ENCODE measurements at regions not wholly inside any gene's neighbourhood (a gene's known extent, or its start where the extent isn't known, plus 50 kb on each side); places are given as distances from the start of the nearest gene placed in this dataset.

DNA sequence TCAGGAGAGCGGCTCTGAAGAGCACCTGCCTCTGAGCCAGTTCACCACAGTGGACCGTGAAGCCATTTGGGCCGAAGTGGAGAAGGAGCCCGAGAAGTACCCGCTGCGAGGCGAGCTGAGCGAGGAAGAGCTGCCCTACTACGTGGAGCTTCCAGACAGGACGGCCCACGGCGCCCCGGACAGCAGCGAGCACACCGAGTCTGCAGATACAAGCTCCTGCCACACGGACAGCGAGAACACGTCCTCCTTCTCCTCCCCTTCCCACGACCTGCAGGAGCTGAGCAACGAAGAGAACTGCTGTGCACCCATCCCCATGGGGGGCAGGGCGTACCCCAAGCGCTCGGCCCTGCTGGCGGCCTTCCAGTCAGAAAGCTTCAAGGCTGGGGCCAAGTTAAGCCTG is 74.9 kb upstream of the MORC3 start (continued):
- TF ChIP-seq, protein P1, sequence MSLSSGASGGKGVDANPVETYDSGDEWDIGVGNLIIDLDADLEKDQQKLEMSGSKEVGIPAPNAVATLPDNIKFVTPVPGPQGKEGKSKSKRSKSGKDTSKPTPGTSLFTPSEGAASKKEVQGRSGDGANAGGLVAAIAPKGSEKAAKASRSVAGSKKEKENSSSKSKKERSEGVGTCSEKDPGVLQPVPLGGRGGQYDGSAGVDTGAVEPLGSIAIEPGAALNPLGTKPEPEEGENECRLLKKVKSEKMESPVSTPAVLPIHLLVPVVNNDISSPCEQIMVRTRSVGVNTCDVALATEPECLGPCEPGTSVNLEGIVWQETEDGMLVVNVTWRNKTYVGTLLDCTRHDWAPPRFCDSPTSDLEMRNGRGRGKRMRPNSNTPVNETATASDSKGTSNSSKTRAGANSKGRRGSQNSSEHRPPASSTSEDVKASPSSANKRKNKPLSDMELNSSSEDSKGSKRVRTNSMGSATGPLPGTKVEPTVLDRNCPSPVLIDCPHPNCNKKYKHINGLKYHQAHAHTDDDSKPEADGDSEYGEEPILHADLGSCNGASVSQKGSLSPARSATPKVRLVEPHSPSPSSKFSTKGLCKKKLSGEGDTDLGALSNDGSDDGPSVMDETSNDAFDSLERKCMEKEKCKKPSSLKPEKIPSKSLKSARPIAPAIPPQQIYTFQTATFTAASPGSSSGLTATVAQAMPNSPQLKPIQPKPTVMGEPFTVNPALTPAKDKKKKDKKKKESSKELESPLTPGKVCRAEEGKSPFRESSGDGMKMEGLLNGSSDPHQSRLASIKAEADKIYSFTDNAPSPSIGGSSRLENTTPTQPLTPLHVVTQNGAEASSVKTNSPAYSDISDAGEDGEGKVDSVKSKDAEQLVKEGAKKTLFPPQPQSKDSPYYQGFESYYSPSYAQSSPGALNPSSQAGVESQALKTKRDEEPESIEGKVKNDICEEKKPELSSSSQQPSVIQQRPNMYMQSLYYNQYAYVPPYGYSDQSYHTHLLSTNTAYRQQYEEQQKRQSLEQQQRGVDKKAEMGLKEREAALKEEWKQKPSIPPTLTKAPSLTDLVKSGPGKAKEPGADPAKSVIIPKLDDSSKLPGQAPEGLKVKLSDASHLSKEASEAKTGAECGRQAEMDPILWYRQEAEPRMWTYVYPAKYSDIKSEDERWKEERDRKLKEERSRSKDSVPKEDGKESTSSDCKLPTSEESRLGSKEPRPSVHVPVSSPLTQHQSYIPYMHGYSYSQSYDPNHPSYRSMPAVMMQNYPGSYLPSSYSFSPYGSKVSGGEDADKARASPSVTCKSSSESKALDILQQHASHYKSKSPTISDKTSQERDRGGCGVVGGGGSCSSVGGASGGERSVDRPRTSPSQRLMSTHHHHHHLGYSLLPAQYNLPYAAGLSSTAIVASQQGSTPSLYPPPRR (CRISPR knock-in tag; IDR thresholded peaks at IDR 0.05; ENCODE audit: borderline replicate concordance): no peak
- TF ChIP-seq, protein P2, sequence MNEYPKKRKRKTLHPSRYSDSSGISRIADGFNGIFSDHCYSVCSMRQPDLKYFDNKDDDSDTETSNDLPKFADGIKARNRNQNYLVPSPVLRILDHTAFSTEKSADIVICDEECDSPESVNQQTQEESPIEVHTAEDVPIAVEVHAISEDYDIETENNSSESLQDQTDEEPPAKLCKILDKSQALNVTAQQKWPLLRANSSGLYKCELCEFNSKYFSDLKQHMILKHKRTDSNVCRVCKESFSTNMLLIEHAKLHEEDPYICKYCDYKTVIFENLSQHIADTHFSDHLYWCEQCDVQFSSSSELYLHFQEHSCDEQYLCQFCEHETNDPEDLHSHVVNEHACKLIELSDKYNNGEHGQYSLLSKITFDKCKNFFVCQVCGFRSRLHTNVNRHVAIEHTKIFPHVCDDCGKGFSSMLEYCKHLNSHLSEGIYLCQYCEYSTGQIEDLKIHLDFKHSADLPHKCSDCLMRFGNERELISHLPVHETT (CRISPR knock-in tag; conservative IDR thresholded peaks at IDR 0.05): no peak
- TF ChIP-seq ZFAT (CRISPR knock-in tag; conservative IDR thresholded peaks at IDR 0.05) (no peak), CBX1 (IDR thresholded peaks at IDR 0.05; ENCODE audit: low read depth) (no peak), MAFK (conservative IDR thresholded peaks at IDR 0.05 in 1 of 2, IDR thresholded peaks at IDR 0.05 in 1 of 2; ENCODE audit: low read length in 2 of 2) (no peak), ZNF235 (CRISPR knock-in tag; IDR thresholded peaks at IDR 0.05; ENCODE audit: borderline replicate concordance) (no peak)

DNA sequence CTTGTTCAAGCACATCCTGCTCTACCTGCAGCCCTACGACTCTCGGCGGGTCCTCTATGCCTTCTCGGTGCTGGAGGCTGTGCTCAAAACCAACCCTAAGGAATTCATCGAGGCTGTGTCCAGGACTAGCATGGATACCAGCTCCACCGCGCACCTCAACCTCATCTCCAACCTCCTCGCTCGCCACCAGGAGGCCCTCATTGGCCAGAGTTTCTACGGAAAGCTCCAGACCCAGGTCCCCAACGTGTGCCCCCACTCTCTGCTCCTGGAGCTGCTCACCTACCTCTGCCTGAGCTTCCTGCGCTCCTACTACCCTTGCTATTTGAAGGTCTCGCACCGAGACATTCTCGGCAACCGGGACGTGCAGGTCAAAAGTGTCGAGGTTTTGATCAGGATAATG is 74.3 kb upstream of the MORC3 start:
- Histone ChIP-seq H3K4me2 (ENCODE audit: low read depth, low read length) (no peak overlapping the region), H3K79me2 (ENCODE audit: insufficient read depth, low read length) (no peaks in the 10 kb centered on the region), H3K9ac (ENCODE audit: insufficient read depth, low read depth, low read length) (no peak overlapping the region), H3K36me3 (replicated peaks in 1 of 2; ENCODE audit: control insufficient read depth in 1 of 2, insufficient read depth in 2 of 2, low read length in 2 of 2) (peaks cover 1 to 12% of the 10 kb centered on the region in 2 experiments; a peak in 4 of 5 replicates), H3K4me3 (replicated peaks in 1 of 3; ENCODE audit: insufficient read depth in 1 of 3, low read depth in 2 of 3, low read length in 3 of 3) (no peak overlapping the region), H3K27ac (ENCODE audit: extremely low read length, insufficient read depth, low read length) (no peak overlapping the region), H3K27me3 (ENCODE audit: control insufficient read depth in 1 of 2, insufficient read depth in 2 of 2, low read length in 2 of 2) (no peaks in the 10 kb centered on the region), H3K9me3 (ENCODE audit: low read length) (no peaks in the 10 kb centered on the region), H4K20me1 (ENCODE audit: insufficient read depth, low read length) (no peaks in the 10 kb centered on the region), H3K4me1 (ENCODE audit: insufficient read depth, low read length) (no peaks in the 10 kb centered on the region), H2AFZ (ENCODE audit: low read length) (no peak overlapping the region)
- POLR2A ChIA-PET: no interaction called here
- FAIRE-seq: no peak
- WGBS (ENCODE audit: low lambda C conversion rate): 96% methylated on average over 18 of the region's 18 CpGs
- no TSS peak for BruUV-seq (replicated peaks)
- intact Hi-C loops (cut with micrococcal nuclease; ENCODE audit: unreplicated experiment): no loop called here
- in situ Hi-C loops (cut with HindIII; ENCODE audit: extremely low pct_ligation_motif_present, low pct_unique_long_range_greater_than_20kb): no loop called here
- CTCF ChIA-PET (ENCODE audit: low intra/inter-chr PET ratio, low total read pairs): no interaction called here
- no peak for DNase-seq (ENCODE audit: low spot score)
- ATAC-seq: no peak
- TF ChIP-seq, protein P3, sequence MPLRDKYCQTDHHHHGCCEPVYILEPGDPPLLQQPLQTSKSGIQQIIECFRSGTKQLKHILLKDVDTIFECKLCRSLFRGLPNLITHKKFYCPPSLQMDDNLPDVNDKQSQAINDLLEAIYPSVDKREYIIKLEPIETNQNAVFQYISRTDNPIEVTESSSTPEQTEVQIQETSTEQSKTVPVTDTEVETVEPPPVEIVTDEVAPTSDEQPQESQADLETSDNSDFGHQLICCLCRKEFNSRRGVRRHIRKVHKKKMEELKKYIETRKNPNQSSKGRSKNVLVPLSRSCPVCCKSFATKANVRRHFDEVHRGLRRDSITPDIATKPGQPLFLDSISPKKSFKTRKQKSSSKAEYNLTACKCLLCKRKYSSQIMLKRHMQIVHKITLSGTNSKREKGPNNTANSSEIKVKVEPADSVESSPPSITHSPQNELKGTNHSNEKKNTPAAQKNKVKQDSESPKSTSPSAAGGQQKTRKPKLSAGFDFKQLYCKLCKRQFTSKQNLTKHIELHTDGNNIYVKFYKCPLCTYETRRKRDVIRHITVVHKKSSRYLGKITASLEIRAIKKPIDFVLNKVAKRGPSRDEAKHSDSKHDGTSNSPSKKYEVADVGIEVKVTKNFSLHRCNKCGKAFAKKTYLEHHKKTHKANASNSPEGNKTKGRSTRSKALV (CRISPR knock-in tag; IDR thresholded peaks at IDR 0.05): no peak
- TF ChIP-seq AHR (CRISPR knock-in tag; IDR thresholded peaks at IDR 0.05) (no peak), KLF15 (CRISPR knock-in tag; IDR thresholded peaks at IDR 0.05; ENCODE audit: borderline replicate concordance) (no peak), MED1 (CRISPR knock-in tag; IDR thresholded peaks at IDR 0.05) (no peak), TEAD2 (CRISPR knock-in tag; IDR thresholded peaks at IDR 0.05) (no peak), ZMYM3 (CRISPR knock-in tag; IDR thresholded peaks at IDR 0.05) (no peak), THYN1 (CRISPR knock-in tag; IDR thresholded peaks at IDR 0.05; ENCODE audit: borderline replicate concordance, low read depth) (no peak), ZNF572 (CRISPR knock-in tag; IDR thresholded peaks at IDR 0.05) (no peak), RFX3 (CRISPR knock-in tag; IDR thresholded peaks at IDR 0.05) (no peak), ZNF549 (CRISPR knock-in tag; IDR thresholded peaks at IDR 0.05) (no peak), HOXA5 (CRISPR knock-in tag; IDR thresholded peaks at IDR 0.05) (no peak), ZNF556 (CRISPR knock-in tag; IDR thresholded peaks at IDR 0.05; ENCODE audit: borderline replicate concordance) (no peak), NFE2 (CRISPR knock-in tag; IDR thresholded peaks at IDR 0.05) (no peak)

Measured in HepG2 (cell line).